Endothelial cell of umbilical vein (primary cell): ENCODE measurements at regions not wholly inside any gene's neighbourhood (a gene's known extent, or its start where the extent isn't known, plus 50 kb on each side); places are given as distances from the start of the nearest gene placed in this dataset.

Experiments
- BruUV-seq: library from RNA; stranded (reverse); fragments of 400-500 nt; replicated peaks from 2 replicates; lab custom pipeline; 2021; lab: Mats Ljungman, UMichigan
- CTCF ChIA-PET: fragments of 300-600, 350-600 bp; sonication (Branson Sonifier 250); formaldehyde crosslinking; loops from one replicate; lab custom pipeline; 2021; ENCODE audit warnings: antibody characterized with exemption, inconsistent platforms; lab: Charles Lee
- POLR2A ChIA-PET: fragments of 300-600, 350-600 bp; sonication (Branson Sonifier 250); formaldehyde crosslinking; loops from one replicate; lab custom pipeline; 2021; ENCODE audit warnings: antibody characterized with exemption, inconsistent platforms; lab: Charles Lee
- DNase-seq: peaks from one replicate; pipeline ENCODE4 v3.0.0-alpha.2; 2011; ENCODE audit warnings: low read depth, low spot score
- FAIRE-seq: peaks from 2 replicates; lab custom pipeline; 2011; peaks lifted over from hg19 to GRCh38; lab: Jason Lieb, UNC
- H2AFZ ChIP-seq: 2 replicates; pipeline ENCODE4 v1.6.0; 2012; ENCODE audit warnings: low read depth, low read length, control low read depth, inconsistent platforms
- H3K27ac ChIP-seq: 2 replicates; pipeline ENCODE4 v1.5.1; 2011; ENCODE audit warnings: low read depth, mild to moderate bottlenecking, control low read depth, low read length, moderate library complexity; ENCODE audit not compliant: insufficient read depth
- H3K27me3 ChIP-seq, 2 experiments: 2 replicates each; pipeline versions ENCODE4 v1.6.0 to v1.6.1; 2011; ENCODE audit warnings: low read length in 2 of 2, mixed read lengths in 1 of 2; ENCODE audit not compliant: control insufficient read depth in 2 of 2, insufficient read depth in 2 of 2
- H3K36me3 ChIP-seq, 2 experiments: 2 replicates in 1 of 2; 3 replicates in 1 of 2; pipeline ENCODE4 v1.5.1; 2011; ENCODE audit warnings: low read length in 2 of 2, mild to moderate bottlenecking in 1 of 2, moderate library complexity in 1 of 2; ENCODE audit not compliant: control insufficient read depth in 2 of 2, insufficient read depth in 2 of 2; ENCODE audit errors: extremely low read depth in 1 of 2
- H3K4me1 ChIP-seq: 3 replicates; pipeline ENCODE4 v1.5.1; 2011; ENCODE audit warnings: mild to moderate bottlenecking, low read length; ENCODE audit not compliant: control insufficient read depth, insufficient read depth; ENCODE audit errors: extremely low read depth
- H3K4me2 ChIP-seq: 2 replicates; pipeline ENCODE4 v1.6.1; 2011; ENCODE audit warnings: low read length, control low read depth, mixed read lengths; ENCODE audit not compliant: insufficient read depth
- H3K4me3 ChIP-seq, 3 experiments: fragments of 200-600 bp in 1 of 3; sonication (generic), shearing (Covaris generic) in 1 of 3; replicated peaks in 1 of 3; 2 replicates each; pipeline ENCODE4 v1.5.1; 2011 to 2016; ENCODE audit warnings: control low read depth in 3 of 3, low read length in 3 of 3, mild to moderate bottlenecking in 2 of 3, inconsistent platforms in 1 of 3, low read depth in 1 of 3, moderate library complexity in 1 of 3; ENCODE audit not compliant: insufficient read depth in 1 of 3
- H3K79me2 ChIP-seq: 2 replicates; pipeline ENCODE4 v1.6.0; 2012; ENCODE audit warnings: low read length, inconsistent platforms; ENCODE audit not compliant: control insufficient read depth, insufficient read depth
- H3K9ac ChIP-seq: replicated peaks from 2 replicates; pipeline ENCODE3; 2011; ENCODE audit warnings: low read length, control low read depth; ENCODE audit not compliant: insufficient read depth; ENCODE audit errors: extremely low read depth
- H3K9me1 ChIP-seq: replicated peaks from 3 replicates; pipeline ENCODE4 v1.6.0; 2011; ENCODE audit warnings: mild to moderate bottlenecking, low read length; ENCODE audit not compliant: control insufficient read depth, insufficient read depth; ENCODE audit errors: extremely low read depth
- H3K9me3 ChIP-seq: replicated peaks from 2 replicates; pipeline ENCODE4 v1.5.1; 2012; ENCODE audit warnings: low read length, inconsistent platforms; ENCODE audit not compliant: control insufficient read depth, insufficient read depth
- H4K20me1 ChIP-seq: replicated peaks from 2 replicates; pipeline ENCODE3; 2011; ENCODE audit warnings: mild to moderate bottlenecking, low read length; ENCODE audit not compliant: control insufficient read depth, insufficient read depth; ENCODE audit errors: extremely low read depth
- CTCF ChIP-seq, 2 donors: IDR thresholded peaks; 1 replicate in 1 of 2; 2 replicates in 1 of 2; pipeline ENCODE4 v1.5.1; 2011; ENCODE audit warnings: low read length in 2 of 2, mild to moderate bottlenecking in 2 of 2, moderate library complexity in 2 of 2, control low read depth in 1 of 2, inconsistent platforms in 1 of 2, low read depth in 1 of 2; ENCODE audit not compliant: insufficient read depth in 1 of 2; ENCODE audit errors: extremely low read depth in 1 of 2
- EZH2 ChIP-seq: IDR thresholded peaks from 2 replicates; pipeline ENCODE4 v1.6.1; 2012; ENCODE audit warnings: borderline replicate concordance, low read depth, mild to moderate bottlenecking, moderate library complexity, low read length, inconsistent platforms; ENCODE audit not compliant: severe bottlenecking
- FOS ChIP-seq: IDR thresholded peaks from 2 replicates; pipeline ENCODE4 v1.6.1; 2011; ENCODE audit warnings: mild to moderate bottlenecking, low read length, moderate library complexity, borderline replicate concordance; ENCODE audit not compliant: insufficient read depth
- GATA2 ChIP-seq: IDR thresholded peaks from 2 replicates; pipeline ENCODE4 v1.7.0; 2011; ENCODE audit warnings: low read depth, mild to moderate bottlenecking, moderate library complexity, mixed read lengths, low read length; ENCODE audit not compliant: insufficient read length, insufficient read depth
- JUN ChIP-seq: IDR thresholded peaks from 2 replicates; pipeline ENCODE4 v1.6.1; 2011; ENCODE audit warnings: borderline replicate concordance, low read depth; ENCODE audit not compliant: insufficient read length, insufficient read depth
- MAX ChIP-seq: IDR thresholded peaks from 2 replicates; pipeline ENCODE4 v1.6.1; 2011; ENCODE audit not compliant: insufficient read depth, insufficient read length
- MYC ChIP-seq: IDR thresholded peaks from one replicate; pipeline ENCODE4 v1.6.1; 2011; ENCODE audit warnings: mild to moderate bottlenecking, low read depth, low read length
- POLR2A ChIP-seq: IDR thresholded peaks from 2 replicates; pipeline ENCODE4 v1.6.1; 2012; ENCODE audit warnings: low read depth, mild to moderate bottlenecking, control low read depth, low read length
- POLR2AphosphoS5 ChIP-seq: IDR thresholded peaks from 2 replicates; pipeline ENCODE4 v1.6.1; 2012; ENCODE audit warnings: low read depth, mild to moderate bottlenecking, control low read depth, low read length, moderate library complexity; ENCODE audit not compliant: insufficient read depth
- dilution Hi-C: fragments of 300-500 bp; cut with MboI; formaldehyde crosslinking; loops from one replicate; pipeline ENCODE4 v1.15.0; 2019; ENCODE audit warnings: low sequenced_read_pairs; ENCODE audit not compliant: extremely low pct_ligation_motif_present
- intact Hi-C: fragments of 100-400 bp; cut with micrococcal nuclease; formaldehyde crosslinking; loops from one replicate; pipeline ENCODE4 v1.10.0; 2022

GRCh38 chr2:45112750-45113149, 103.5 kb upstream of the SIX2 start:
- BruUV-seq = no TSS peak
- CTCF ChIA-PET = no interaction called here
- FAIRE-seq = no peak

GRCh38 chr2:45105050-45105582, 95.9 kb upstream of the SIX2 start:
- H3K4me2 ChIP-seq = no peak overlapping the region
- H3K27me3 ChIP-seq = peaks cover 4 to 6% of the 10 kb centered on the region in 2 experiments
- H3K9me1 ChIP-seq = no peaks in the 10 kb centered on the region
- no peaks in the 10 kb centered on the region for H3K79me2 ChIP-seq
- no peaks in the 10 kb centered on the region for H3K9me3 ChIP-seq
- DNase-seq = no peak
- FAIRE-seq = no peak
- H3K4me3 ChIP-seq = no peak overlapping the region
- H3K9ac ChIP-seq = no peak overlapping the region
- H3K27ac ChIP-seq = no peak overlapping the region
- dilution Hi-C loops (no loop called here), intact Hi-C loops (no loop called here)
- TF ChIP-seq GATA2 = no peak
- no peak for TF ChIP-seq MYC
- TF ChIP-seq CTCF (IDR thresholded peaks at IDR 0.05; ENCODE audit: extremely low read depth in 1 of 2, insufficient read depth in 1 of 2, low read depth in 1 of 2, low read length in 2 of 2) = no peak
- TF ChIP-seq POLR2AphosphoS5 = no peak
- TF ChIP-seq EZH2 = no peak
- TF ChIP-seq JUN = no peak
- no peak for TF ChIP-seq FOS
- no peak for TF ChIP-seq POLR2A
- TF ChIP-seq MAX = no peak
- CTCF ChIA-PET = no interaction called here
- H4K20me1 ChIP-seq = no peaks in the 10 kb centered on the region
- BruUV-seq = no TSS peak
- H3K4me1 ChIP-seq = no peaks in the 10 kb centered on the region
- POLR2A ChIA-PET = no interaction called here
- H3K36me3 ChIP-seq = no peaks in the 10 kb centered on the region
- H2AFZ ChIP-seq = no peak overlapping the region

More at GRCh38 chr2:45112750-45113149, 103.5 kb upstream of the SIX2 start:
- Histone ChIP-seq H3K9ac (no peak overlapping the region), H3K36me3 (no peaks in the 10 kb centered on the region), H3K27ac (no peak overlapping the region), H3K9me1 (no peaks in the 10 kb centered on the region), H3K4me3 (no peak overlapping the region), H3K27me3 (peaks cover 2 to 4% of the 10 kb centered on the region in 2 experiments), H3K4me1 (no peaks in the 10 kb centered on the region), H4K20me1 (no peaks in the 10 kb centered on the region), H3K4me2 (no peak overlapping the region), H2AFZ (no peak overlapping the region), H3K9me3 (no peaks in the 10 kb centered on the region), H3K79me2 (no peaks in the 10 kb centered on the region)
- intact Hi-C loops (no loop called here), dilution Hi-C loops (no loop called here)
- TF ChIP-seq GATA2 (no peak), MAX (no peak), POLR2A (no peak)
- POLR2A ChIA-PET = no interaction called here
- DNase-seq = no peak
